Progenitor cell of endocrine pancreas (in vitro differentiated cells): ENCODE measurements at regions not wholly inside any gene's neighbourhood (a gene's known extent, or its start where the extent isn't known, plus 50 kb on each side); places are given as distances from the start of the nearest gene placed in this dataset.

Source experiments
- DNase-seq: peaks from one replicate; pipeline ENCODE4 v3.0.0; 2021; ENCODE audit warnings: low spot score; ENCODE audit not compliant: unreplicated experiment
- H3K27ac Mint-ChIP-seq: 2 replicates; pipeline ENCODE4 v1.8.0; 2021; ENCODE audit warnings: mild to moderate bottlenecking, moderate library complexity, mixed read lengths
- H3K27me3 Mint-ChIP-seq: 2 replicates; pipeline ENCODE4 v1.8.0; 2021; ENCODE audit warnings: mixed read lengths
- H3K36me3 Mint-ChIP-seq: 2 replicates; pipeline ENCODE4 v1.8.0; 2022; ENCODE audit warnings: mixed read lengths; ENCODE audit not compliant: insufficient read depth
- H3K4me1 Mint-ChIP-seq: 2 replicates; pipeline ENCODE4 v1.8.0; 2021; ENCODE audit warnings: low read depth, mixed read lengths
- H3K4me3 Mint-ChIP-seq: 2 replicates; pipeline ENCODE4 v1.8.0; 2021; ENCODE audit warnings: low read depth, mild to moderate bottlenecking, moderate library complexity, mixed read lengths
- H3K9me3 Mint-ChIP-seq: 2 replicates; pipeline ENCODE4 v1.8.0; 2021; ENCODE audit warnings: low read depth, mixed read lengths
- CTCF ChIP-seq: fragments of 200-600 bp; sonication (generic); IDR thresholded peaks from one replicate; pipeline ENCODE4 v1.5.0; 2021; ENCODE audit warnings: antibody characterized with exemption, mild to moderate bottlenecking; ENCODE audit not compliant: unreplicated experiment

DNA sequence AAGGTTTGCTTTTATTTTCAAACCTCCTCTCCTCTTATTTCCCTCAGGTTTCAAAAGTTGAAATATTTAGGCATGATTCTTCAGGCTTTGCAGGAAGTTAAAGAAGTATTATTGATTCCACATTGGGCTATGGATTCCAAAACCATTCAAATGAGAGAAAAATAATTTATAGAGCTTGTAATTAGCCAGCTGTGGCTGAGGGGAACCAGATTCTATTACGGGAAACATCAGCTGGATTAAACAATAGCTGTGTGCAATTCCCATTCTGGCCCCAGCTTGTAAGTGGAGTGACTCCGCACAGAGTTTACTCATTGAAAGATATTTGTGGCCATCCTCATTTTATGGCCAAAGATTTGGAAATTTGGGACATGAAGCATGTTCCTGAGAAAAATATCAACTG, 77.0 kb upstream of the PHYHIPL start:
- DNase-seq: no peak
- Mint-ChIP-seq H3K36me3 (no peaks in the 10 kb centered on the region), H3K4me3 (no peak overlapping the region), H3K27ac (no peak overlapping the region), H3K9me3 (no peaks in the 10 kb centered on the region), H3K4me1 (peaks cover 4% of the 10 kb centered on the region), H3K27me3 (no peaks in the 10 kb centered on the region)
- TF ChIP-seq CTCF: no peak

DNA sequence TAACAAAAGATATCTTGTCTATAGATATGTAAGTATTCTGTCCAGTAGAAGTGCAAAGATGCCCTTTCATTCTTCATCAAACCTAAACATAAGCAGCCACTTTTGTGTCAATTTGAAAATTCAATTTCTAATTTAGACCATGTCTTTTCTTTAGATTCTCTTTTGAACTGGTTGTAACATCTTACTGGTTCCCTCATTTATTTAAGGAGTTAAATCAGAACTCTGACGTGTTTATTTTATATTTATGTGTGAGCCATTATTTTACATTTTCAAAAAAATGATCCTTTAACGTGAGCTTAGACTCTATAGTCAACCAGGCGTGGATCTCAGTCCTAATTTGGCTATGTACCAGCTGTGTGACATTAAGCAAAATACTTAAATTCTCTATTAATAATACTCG, 74.0 kb upstream of the PHYHIPL start:
- TF ChIP-seq CTCF: no peak
- H3K4me3 Mint-ChIP-seq: no peak overlapping the region
- no peaks in the 10 kb centered on the region for H3K9me3 Mint-ChIP-seq
- no peak for DNase-seq
- H3K4me1 Mint-ChIP-seq: peaks cover 10% of the 10 kb centered on the region
- no peaks in the 10 kb centered on the region for H3K27me3 Mint-ChIP-seq
- H3K36me3 Mint-ChIP-seq: no peaks in the 10 kb centered on the region
- H3K27ac Mint-ChIP-seq: no peak overlapping the region

DNA sequence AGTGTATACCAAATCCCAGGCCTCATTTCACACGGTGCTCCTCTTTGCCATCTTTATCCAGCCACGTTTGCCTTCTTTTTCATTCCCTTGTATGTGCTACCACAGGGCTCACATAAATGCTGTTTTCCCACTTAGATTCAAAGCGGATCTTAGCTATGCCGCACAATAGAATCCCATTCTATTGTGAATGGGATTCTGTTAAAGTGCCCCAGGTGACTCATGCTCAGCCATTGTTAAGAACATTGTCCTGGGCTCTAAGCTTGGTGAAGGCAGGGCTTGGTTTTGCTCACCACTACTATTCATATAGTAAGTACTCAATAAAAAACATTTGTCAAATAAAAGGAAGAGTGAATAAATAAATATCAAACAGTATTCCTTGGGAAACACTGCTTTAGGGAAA, 72.3 kb upstream of the PHYHIPL start:
- H3K4me3 Mint-ChIP-seq: no peak overlapping the region
- H3K36me3 Mint-ChIP-seq: no peaks in the 10 kb centered on the region
- peaks cover 23% of the 10 kb centered on the region for H3K4me1 Mint-ChIP-seq
- no peaks in the 10 kb centered on the region for H3K27me3 Mint-ChIP-seq
- no peak for DNase-seq
- no peak for TF ChIP-seq CTCF
- no peak overlapping the region for H3K27ac Mint-ChIP-seq
- no peaks in the 10 kb centered on the region for H3K9me3 Mint-ChIP-seq

GRCh38 chr10:59106441-59106840, 70.0 kb upstream of the PHYHIPL start:
- Mint-ChIP-seq H3K9me3 (no peaks in the 10 kb centered on the region), H3K27ac (no peak overlapping the region), H3K4me3 (no peak overlapping the region), H3K27me3 (no peaks in the 10 kb centered on the region), H3K36me3 (no peaks in the 10 kb centered on the region), H3K4me1 (peaks cover 37% of the 10 kb centered on the region)
- no peak for TF ChIP-seq CTCF
- no peak for DNase-seq

DNA sequence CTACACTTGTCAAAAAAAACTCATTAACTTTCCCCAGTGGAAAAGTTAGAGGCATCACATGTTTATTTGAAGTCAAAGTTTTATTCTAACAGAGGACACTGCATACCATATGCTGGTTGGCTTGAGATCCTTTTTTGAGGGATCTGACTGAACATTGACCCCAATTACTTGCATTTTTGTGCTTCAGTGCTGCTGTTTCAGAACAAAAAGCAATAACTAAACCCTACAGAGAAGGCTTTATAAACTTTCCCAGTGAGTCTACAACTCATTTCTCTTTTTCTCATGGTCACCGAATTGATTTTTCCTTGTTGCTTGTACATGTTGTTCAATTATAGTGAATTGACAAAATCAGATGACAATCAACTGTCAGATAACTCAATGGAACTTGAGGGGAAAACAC, 69.3 kb upstream of the PHYHIPL start:
- Mint-ChIP-seq H3K27ac (no peak overlapping the region), H3K4me1 (peaks cover 41% of the 10 kb centered on the region), H3K36me3 (no peaks in the 10 kb centered on the region), H3K27me3 (no peaks in the 10 kb centered on the region), H3K4me3 (no peak overlapping the region), H3K9me3 (peaks cover 2% of the 10 kb centered on the region)
- no peak for DNase-seq
- no peak for TF ChIP-seq CTCF
